ENCODE measurements at regions not wholly inside any gene's neighbourhood (a gene's known extent, or its start where the extent isn't known, plus 50 kb on each side); places are given as distances from the start of the nearest gene placed in this dataset.

DNA sequence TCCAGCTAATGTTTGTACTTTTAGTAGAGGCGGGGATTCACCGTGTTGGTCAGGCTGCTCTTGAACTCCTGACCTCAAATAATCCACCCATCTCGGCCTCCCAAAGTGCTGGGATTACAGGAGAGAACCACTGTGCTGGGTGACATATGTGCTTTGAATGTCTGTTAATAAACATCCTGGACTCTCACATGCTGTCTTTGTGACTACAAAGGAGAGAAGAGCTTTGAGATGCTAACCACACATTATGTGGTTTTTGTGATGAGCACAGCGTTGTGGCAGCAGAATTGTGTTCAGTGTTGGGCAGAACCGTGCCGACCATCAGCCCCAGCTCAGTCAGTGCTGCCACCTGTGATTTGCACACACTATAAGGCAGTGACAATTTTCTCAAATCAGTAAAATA lies 500.1 kb upstream of the KLF6 start:
- H3K4me3 ChIP-seq (ENCODE audit: insufficient read depth, low read depth, low read length), result no peak overlapping the region
- H3K27ac ChIP-seq (ENCODE audit: low read depth, low read length), result no peak overlapping the region
- H3K4me1 ChIP-seq (ENCODE audit: insufficient read depth, low read length), result peaks cover 18% of the 10 kb centered on the region
- H3K4me1 Mint-ChIP-seq (ENCODE audit: low read depth, unreplicated experiment), result peaks cover 24% of the 10 kb centered on the region
- no peak overlapping the region for H3K9ac ChIP-seq (ENCODE audit: low read length)
- H3K36me3 ChIP-seq (ENCODE audit: insufficient read depth, low read length), result no peaks in the 10 kb centered on the region
- no peaks in the 10 kb centered on the region for H3K9me3 ChIP-seq (ENCODE audit: insufficient read depth, low read depth, low read length)
- DNase-seq (ENCODE audit: low read depth), result no peak
- H4K20me1 ChIP-seq (ENCODE audit: insufficient read depth, low read length), result no peaks in the 10 kb centered on the region
- H2AFZ ChIP-seq (ENCODE audit: low read depth, low read length), result no peak overlapping the region
- no peak overlapping the region for H3K27ac Mint-ChIP-seq (ENCODE audit: unreplicated experiment)
- no peaks in the 10 kb centered on the region for H3K79me2 ChIP-seq (ENCODE audit: insufficient read depth, low read length)
- FAIRE-seq, result no peak
- no peaks in the 10 kb centered on the region for H3K36me3 Mint-ChIP-seq (ENCODE audit: low read depth, unreplicated experiment)
- peaks cover 4% of the 10 kb centered on the region for H3K9me3 Mint-ChIP-seq (ENCODE audit: unreplicated experiment)
- H3K4me3 Mint-ChIP-seq (ENCODE audit: unreplicated experiment), result no peak overlapping the region
- no peaks in the 10 kb centered on the region for H3K27me3 Mint-ChIP-seq (ENCODE audit: low read depth, unreplicated experiment)
- TF ChIP-seq, protein P1, sequence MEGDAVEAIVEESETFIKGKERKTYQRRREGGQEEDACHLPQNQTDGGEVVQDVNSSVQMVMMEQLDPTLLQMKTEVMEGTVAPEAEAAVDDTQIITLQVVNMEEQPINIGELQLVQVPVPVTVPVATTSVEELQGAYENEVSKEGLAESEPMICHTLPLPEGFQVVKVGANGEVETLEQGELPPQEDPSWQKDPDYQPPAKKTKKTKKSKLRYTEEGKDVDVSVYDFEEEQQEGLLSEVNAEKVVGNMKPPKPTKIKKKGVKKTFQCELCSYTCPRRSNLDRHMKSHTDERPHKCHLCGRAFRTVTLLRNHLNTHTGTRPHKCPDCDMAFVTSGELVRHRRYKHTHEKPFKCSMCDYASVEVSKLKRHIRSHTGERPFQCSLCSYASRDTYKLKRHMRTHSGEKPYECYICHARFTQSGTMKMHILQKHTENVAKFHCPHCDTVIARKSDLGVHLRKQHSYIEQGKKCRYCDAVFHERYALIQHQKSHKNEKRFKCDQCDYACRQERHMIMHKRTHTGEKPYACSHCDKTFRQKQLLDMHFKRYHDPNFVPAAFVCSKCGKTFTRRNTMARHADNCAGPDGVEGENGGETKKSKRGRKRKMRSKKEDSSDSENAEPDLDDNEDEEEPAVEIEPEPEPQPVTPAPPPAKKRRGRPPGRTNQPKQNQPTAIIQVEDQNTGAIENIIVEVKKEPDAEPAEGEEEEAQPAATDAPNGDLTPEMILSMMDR (IDR thresholded peaks at IDR 0.05; ENCODE audit: insufficient read depth, low read depth, low read length), result no peak
- TF ChIP-seq EZH2 (IDR thresholded peaks at IDR 0.05; ENCODE audit: insufficient read depth, low read length), result no peak
- no peaks in the 10 kb centered on the region for H3K27me3 ChIP-seq (ENCODE audit: insufficient read depth, low read length)
- no peak overlapping the region for H3K4me2 ChIP-seq (ENCODE audit: low read length)

DNA sequence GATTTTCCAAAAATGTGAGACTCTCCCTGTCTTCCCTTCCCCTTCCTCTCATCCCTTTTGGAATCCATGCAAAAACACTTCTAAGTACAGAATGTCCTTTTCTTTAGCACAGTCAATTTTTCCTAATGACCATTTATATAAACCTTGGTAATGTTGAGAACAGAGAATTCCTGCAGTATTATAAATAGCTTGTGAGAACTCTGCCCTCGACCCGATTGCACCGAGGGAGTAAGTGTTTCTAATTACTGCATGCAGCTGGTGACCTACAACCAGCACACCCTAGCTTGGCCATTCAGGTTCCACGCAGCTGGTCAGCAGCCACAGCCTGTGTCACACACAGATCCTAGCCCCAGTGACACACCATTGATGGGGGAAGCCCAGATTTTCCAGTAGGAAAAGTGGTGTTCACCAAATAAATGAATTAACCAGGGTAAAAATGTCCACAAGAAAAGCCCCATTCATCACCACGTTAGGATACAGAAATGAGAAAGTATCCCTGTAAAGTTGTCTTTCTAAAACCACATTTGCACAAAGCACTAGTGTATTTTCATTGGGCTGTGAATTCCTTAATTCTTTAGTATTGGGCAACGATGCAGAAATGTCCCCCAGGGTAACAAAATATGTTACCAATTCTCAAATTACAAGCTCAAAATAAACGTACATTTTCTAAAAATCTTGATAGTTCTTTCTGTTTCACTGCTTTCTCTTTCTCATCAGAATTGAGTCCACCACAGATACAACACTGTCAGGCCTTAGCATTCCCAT lies 499.0 kb upstream of the KLF6 start:
- Histone ChIP-seq H3K4me3 (ENCODE audit: insufficient read depth, low read depth, low read length) (no peak overlapping the region), H3K9me3 (ENCODE audit: insufficient read depth, low read depth, low read length) (no peaks in the 10 kb centered on the region), H4K20me1 (ENCODE audit: insufficient read depth, low read length) (no peaks in the 10 kb centered on the region), H2AFZ (ENCODE audit: low read depth, low read length) (no peak overlapping the region), H3K4me2 (ENCODE audit: low read length) (no peak overlapping the region), H3K9ac (ENCODE audit: low read length) (no peak overlapping the region), H3K27ac (ENCODE audit: low read depth, low read length) (no peak overlapping the region), H3K4me1 (ENCODE audit: insufficient read depth, low read length) (peaks cover 22% of the 10 kb centered on the region), H3K79me2 (ENCODE audit: insufficient read depth, low read length) (no peaks in the 10 kb centered on the region), H3K36me3 (ENCODE audit: insufficient read depth, low read length) (no peaks in the 10 kb centered on the region), H3K27me3 (ENCODE audit: insufficient read depth, low read length) (no peaks in the 10 kb centered on the region)
- Mint-ChIP-seq H3K27me3 (ENCODE audit: low read depth, unreplicated experiment) (no peaks in the 10 kb centered on the region), H3K9me3 (ENCODE audit: unreplicated experiment) (peaks cover 4% of the 10 kb centered on the region), H3K4me3 (ENCODE audit: unreplicated experiment) (no peak overlapping the region), H3K4me1 (ENCODE audit: low read depth, unreplicated experiment) (peaks cover 34% of the 10 kb centered on the region), H3K27ac (ENCODE audit: unreplicated experiment) (no peak overlapping the region), H3K36me3 (ENCODE audit: low read depth, unreplicated experiment) (no peaks in the 10 kb centered on the region)
- TF ChIP-seq EZH2 (IDR thresholded peaks at IDR 0.05; ENCODE audit: insufficient read depth, low read length), result no peak
- TF ChIP-seq, protein P1 (IDR thresholded peaks at IDR 0.05; ENCODE audit: insufficient read depth, low read depth, low read length), result no peak
- DNase-seq (ENCODE audit: low read depth), result peak; percentile 46
- FAIRE-seq, result peak; percentile 39

DNA sequence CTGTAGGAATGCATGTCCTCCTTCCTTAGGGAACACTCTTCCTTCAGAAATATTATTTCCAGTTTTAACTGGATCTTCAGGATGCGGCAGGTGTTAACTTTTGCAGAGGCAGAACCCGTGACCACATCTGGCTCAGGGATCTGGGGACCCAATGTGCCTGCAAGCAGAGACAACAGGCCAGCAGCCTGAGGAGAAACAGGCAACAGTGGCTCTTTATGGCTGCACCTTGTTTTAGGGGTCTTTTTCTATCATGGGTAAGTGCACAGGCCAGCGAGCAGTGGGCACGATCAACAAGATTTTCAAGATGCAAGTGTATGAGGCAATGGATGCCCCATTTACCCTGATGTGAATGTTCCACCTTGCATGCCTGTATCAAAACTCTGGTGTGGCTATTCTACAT lies 497.5 kb upstream of the KLF6 start:
- peaks cover 34% of the 10 kb centered on the region for H3K4me1 Mint-ChIP-seq (ENCODE audit: low read depth, unreplicated experiment)
- no peak overlapping the region for H3K27ac Mint-ChIP-seq (ENCODE audit: unreplicated experiment)
- no peaks in the 10 kb centered on the region for H3K9me3 ChIP-seq (ENCODE audit: insufficient read depth, low read depth, low read length)
- no peak overlapping the region for H3K4me3 ChIP-seq (ENCODE audit: insufficient read depth, low read depth, low read length)
- no peaks in the 10 kb centered on the region for H4K20me1 ChIP-seq (ENCODE audit: insufficient read depth, low read length)
- no peak for TF ChIP-seq EZH2 (IDR thresholded peaks at IDR 0.05; ENCODE audit: insufficient read depth, low read length)
- TF ChIP-seq, protein P1 (IDR thresholded peaks at IDR 0.05; ENCODE audit: insufficient read depth, low read depth, low read length), result no peak
- H3K4me1 ChIP-seq (ENCODE audit: insufficient read depth, low read length), result peaks cover 22% of the 10 kb centered on the region
- H3K4me2 ChIP-seq (ENCODE audit: low read length), result no peak overlapping the region
- no peaks in the 10 kb centered on the region for H3K79me2 ChIP-seq (ENCODE audit: insufficient read depth, low read length)
- H3K27me3 ChIP-seq (ENCODE audit: insufficient read depth, low read length), result no peaks in the 10 kb centered on the region
- H3K36me3 ChIP-seq (ENCODE audit: insufficient read depth, low read length), result no peaks in the 10 kb centered on the region
- DNase-seq (ENCODE audit: low read depth) (no peak), FAIRE-seq (no peak)
- no peaks in the 10 kb centered on the region for H3K27me3 Mint-ChIP-seq (ENCODE audit: low read depth, unreplicated experiment)
- no peak overlapping the region for H3K27ac ChIP-seq (ENCODE audit: low read depth, low read length)
- H2AFZ ChIP-seq (ENCODE audit: low read depth, low read length), result no peak overlapping the region
- no peak overlapping the region for H3K4me3 Mint-ChIP-seq (ENCODE audit: unreplicated experiment)
- peaks cover 4% of the 10 kb centered on the region for H3K9me3 Mint-ChIP-seq (ENCODE audit: unreplicated experiment)
- H3K9ac ChIP-seq (ENCODE audit: low read length), result no peak overlapping the region
- H3K36me3 Mint-ChIP-seq (ENCODE audit: low read depth, unreplicated experiment), result no peaks in the 10 kb centered on the region
